K562 (cell line): ENCODE measurements at regions not wholly inside any gene's neighbourhood (a gene's known extent, or its start where the extent isn't known, plus 50 kb on each side); places are given as distances from the start of the nearest gene placed in this dataset.

Experiments used
- ATAC-seq: fragments of 200-7000 bp; cut with Tn5 transposase; 3 replicates; pipeline ENCODE4 v1.9.1; 2020; ENCODE audit warnings: moderate library complexity
- BruUV-seq: library from RNA; stranded (reverse); fragments of 400-500 nt; replicated peaks from 2 replicates; lab custom pipeline; 2021; lab: Mats Ljungman, UMichigan
- CTCF ChIA-PET: fragments of 300-600 bp; formaldehyde crosslinking; extraction: SDS; loops from one replicate; lab custom pipeline; 2021; ENCODE audit warnings: low intra/inter-chr PET ratio; lab: Yijun Ruan, JAX
- POLR2A ChIA-PET: fragments of 300-600, 350-650 bp; sonication (Branson Sonifier 250); formaldehyde crosslinking; extraction: SDS; loops from one replicate; lab custom pipeline; 2021; ENCODE audit warnings: antibody characterized with exemption, inconsistent platforms; lab: Yijun Ruan, JAX
- DNase-seq, 4 experiments: peaks; one replicate each; pipeline versions ENCODE4 v3.0.0 to v3.0.0-alpha.2; 2011 to 2018; ENCODE audit warnings: low spot score in 3 of 4, mixed read lengths in 3 of 4; ENCODE audit errors: extremely low read depth in 1 of 4
- FAIRE-seq: peaks from 2 replicates; lab custom pipeline; 2011; peaks lifted over from hg19 to GRCh38; lab: Jason Lieb, UNC
- H2AFZ ChIP-seq: 2 replicates; pipeline ENCODE4 v1.6.0; 2011; ENCODE audit warnings: low read depth, low read length, control low read depth, inconsistent platforms
- H3K27ac ChIP-seq: fragments of 200-600 bp; 3 replicates; pipeline ENCODE4 v1.8.0; 2011; ENCODE audit warnings: low read depth, mild to moderate bottlenecking, control low read depth, inconsistent platforms, low read length, moderate library complexity, mixed read lengths; ENCODE audit errors: extremely low read depth
- H3K27me3 ChIP-seq, 2 experiments: fragments of 300-600 bp in 1 of 2; 2 replicates in 1 of 2; 3 replicates in 1 of 2; pipeline versions ENCODE4 v1.6.0 to v1.8.0; 2011; ENCODE audit warnings: inconsistent platforms in 2 of 2, low read length in 2 of 2, mild to moderate bottlenecking in 1 of 2, mixed read lengths in 1 of 2, moderate library complexity in 1 of 2; ENCODE audit not compliant: control insufficient read depth in 2 of 2, insufficient read depth in 2 of 2
- H3K36me3 ChIP-seq: fragments of 300-600 bp; 3 replicates; pipeline ENCODE4 v1.8.0; 2011; ENCODE audit warnings: mild to moderate bottlenecking, low read length, inconsistent platforms; ENCODE audit not compliant: control insufficient read depth, insufficient read depth
- H3K4me1 ChIP-seq, 2 experiments: fragments of 200-600 bp in 1 of 2; replicated peaks in 1 of 2; 2 replicates in 1 of 2; 3 replicates in 1 of 2; pipeline versions ENCODE4 v1.5.1 to v1.8.0; 2011; ENCODE audit warnings: inconsistent platforms in 2 of 2, low read length in 2 of 2, mild to moderate bottlenecking in 1 of 2, mixed read lengths in 1 of 2, moderate library complexity in 1 of 2; ENCODE audit not compliant: control insufficient read depth in 2 of 2, insufficient read depth in 2 of 2
- H3K4me2 ChIP-seq: 2 replicates; pipeline ENCODE4 v1.6.1; 2011; ENCODE audit warnings: low read length, control low read depth, inconsistent platforms, mixed read lengths; ENCODE audit not compliant: insufficient read depth
- H3K4me3 ChIP-seq: fragments of 200-600 bp; sonication (generic), shearing (Covaris generic); 2 replicates; pipeline ENCODE4 v1.5.1; 2016; ENCODE audit warnings: control low read depth, inconsistent platforms
- H3K79me2 ChIP-seq: fragments of 200-600 bp; 3 replicates; pipeline ENCODE4 v1.8.0; 2011; ENCODE audit warnings: low read length, inconsistent platforms; ENCODE audit not compliant: control insufficient read depth, insufficient read depth
- H3K9ac ChIP-seq, 2 experiments: 2 replicates each; pipeline versions ENCODE4 v1.6.0 to v1.6.1; 2011; ENCODE audit warnings: low read depth in 2 of 2, low read length in 2 of 2, control low read depth in 1 of 2, inconsistent platforms in 1 of 2, mild to moderate bottlenecking in 1 of 2, mixed read lengths in 1 of 2; ENCODE audit not compliant: insufficient read depth in 1 of 2
- H3K9me1 ChIP-seq: one replicate; pipeline ENCODE4 v1.6.0; 2011; ENCODE audit warnings: inconsistent platforms, mild to moderate bottlenecking, low read length, moderate library complexity; ENCODE audit not compliant: control insufficient read depth, insufficient read depth
- H3K9me3 ChIP-seq: replicated peaks from 2 replicates; pipeline ENCODE4 v1.5.1; 2011; ENCODE audit warnings: low read depth, low read length, inconsistent platforms; ENCODE audit not compliant: control insufficient read depth, insufficient read depth
- H4K20me1 ChIP-seq: replicated peaks from 2 replicates; pipeline ENCODE4 v1.6.1; 2011; ENCODE audit warnings: low read length, inconsistent platforms, mixed read lengths; ENCODE audit not compliant: control insufficient read depth, insufficient read depth
- BRF1 ChIP-seq: IDR thresholded peaks from 3 replicates; pipeline ENCODE4 v1.6.1; 2011; ENCODE audit warnings: borderline replicate concordance, mild to moderate bottlenecking; ENCODE audit not compliant: insufficient read length; ENCODE audit errors: extremely low read depth
- MBD2 ChIP-seq: sonication (generic); IDR thresholded peaks from 2 replicates; pipeline ENCODE4 v1.6.1; 2016; ENCODE audit warnings: low read depth, borderline replicate concordance
- NCOR1 ChIP-seq: fragments of 450-650 bp; IDR thresholded peaks from 2 replicates; pipeline ENCODE4 v1.6.1; 2016; ENCODE audit warnings: mild to moderate bottlenecking, moderate library complexity
- RFX5 ChIP-seq: IDR thresholded peaks from 2 replicates; pipeline ENCODE4 v1.6.1; 2011; ENCODE audit warnings: low read depth, mild to moderate bottlenecking, improper control_type of control experiment, low read length
- RHOXF2B ChIP-seq: fragments of 250-450 bp; sonication (Bioruptor Pico); conservative IDR thresholded peaks from 2 replicates; pipeline ENCODE4 v1.5.1; 2021
- ZNF507 ChIP-seq: conservative IDR thresholded peaks from 2 replicates; pipeline ENCODE4 v1.6.1; 2017; ENCODE audit warnings: missing genetic modification characterization, missing compliant biosample characterization
- ZNF512 ChIP-seq: IDR thresholded peaks from 2 replicates; pipeline ENCODE4 v1.6.1; 2016; ENCODE audit warnings: missing genetic modification characterization, missing compliant biosample characterization
- WGBS: fragments of 100-300 bp; shearing (Covaris generic); methylation state at CpG from one replicate; pipeline ENCODE4 v1.1.6; 2016; ENCODE audit warnings: low coverage, mixed read lengths; ENCODE audit not compliant: insufficient coverage; ENCODE audit errors: missing lambda C conversion rate; 5-methylcytosine and 5-hydroxymethylcytosine counted together
- in situ Hi-C: fragments of 300-500 bp; cut with MboI; formaldehyde crosslinking; loops from 4 replicates; pipeline ENCODE4 v1.15.0; 2018; ENCODE audit warnings: inconsistent platforms, mixed read lengths
- intact Hi-C: fragments of 100-400 bp; cut with micrococcal nuclease; formaldehyde crosslinking; loops from 2 replicates; pipeline ENCODE4 v1.14.2; 2022

DNA sequence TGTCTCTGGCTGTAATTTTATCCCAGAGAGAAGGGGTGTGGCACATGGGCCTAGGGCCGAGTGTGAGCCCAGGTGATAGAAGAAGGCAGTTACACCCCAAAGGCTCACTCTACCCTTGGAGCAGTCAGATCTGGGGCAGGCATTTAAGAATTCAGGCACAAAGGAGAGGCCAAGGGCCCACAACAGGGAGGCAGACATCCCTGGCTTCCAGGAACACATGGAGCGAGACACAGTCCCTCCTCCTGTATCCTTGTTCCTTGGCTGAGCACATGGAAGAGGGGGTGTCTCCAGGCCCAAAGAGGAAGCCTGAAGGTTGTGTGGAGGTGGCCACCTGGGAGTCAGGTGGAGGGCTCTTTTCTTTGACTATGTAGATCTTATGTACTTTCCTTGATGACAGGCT, 286.2 kb downstream of the RPS24 start:
- ChIA-PET POLR2A (interaction anchor here (0.7 kb wide), 1 partner anchor 393 kb away, joined by 4 read pairs; the partner anchor contains the start of gene DLG5), CTCF (no interaction called here)
- 11% methylated on average over 2 of the region's 2 CpGs for whole genome bisulfite sequencing
- TF ChIP-seq ZNF507 (tag) (no peak), RHOXF2B (CRISPR knock-in tag) (no peak), BRF1 (no peak), MBD2 (no peak), RFX5 (no peak), ZNF512 (tag) (no peak), NCOR1 (no peak)
- intact Hi-C loops (no loop called here), in situ Hi-C loops (no loop called here)
- DNase-seq (no peak), FAIRE-seq (no peak), ATAC-seq (no peak)
- no TSS peak for BruUV-seq
- no peaks in the 10 kb centered on the region for H3K9me1 ChIP-seq
- H4K20me1 ChIP-seq, result no peaks in the 10 kb centered on the region
- no peak overlapping the region for H2AFZ ChIP-seq
- H3K9me3 ChIP-seq, result no peaks in the 10 kb centered on the region
- no peak overlapping the region for H3K4me2 ChIP-seq
- H3K36me3 ChIP-seq, result no peaks in the 10 kb centered on the region
- H3K27me3 ChIP-seq, result peaks cover 0 to 4% of the 10 kb centered on the region in 2 experiments; a peak in 1 of 5 replicates
- no peak overlapping the region for H3K27ac ChIP-seq
- H3K79me2 ChIP-seq, result no peaks in the 10 kb centered on the region
- H3K9ac ChIP-seq, result no peak overlapping the region
- no peak overlapping the region for H3K4me3 ChIP-seq
- no peaks in the 10 kb centered on the region for H3K4me1 ChIP-seq
